K562 (cell line): ENCODE measurements at regions not wholly inside any gene's neighbourhood (a gene's known extent, or its start where the extent isn't known, plus 50 kb on each side); places are given as distances from the start of the nearest gene placed in this dataset.

Experiments
- ATAC-seq: fragments of 200-7000 bp; cut with Tn5 transposase; 3 replicates; pipeline ENCODE4 v1.9.1; 2020; ENCODE audit warnings: moderate library complexity
- BruUV-seq: library from RNA; stranded (reverse); fragments of 400-500 nt; replicated peaks from 2 replicates; lab custom pipeline; 2021; lab: Mats Ljungman, UMichigan
- CTCF ChIA-PET: fragments of 300-600 bp; formaldehyde crosslinking; extraction: SDS; loops from one replicate; lab custom pipeline; 2021; ENCODE audit warnings: low intra/inter-chr PET ratio; lab: Yijun Ruan, JAX
- POLR2A ChIA-PET: fragments of 300-600, 350-650 bp; sonication (Branson Sonifier 250); formaldehyde crosslinking; extraction: SDS; loops from one replicate; lab custom pipeline; 2021; ENCODE audit warnings: antibody characterized with exemption, inconsistent platforms; lab: Yijun Ruan, JAX
- DNase-seq, 4 experiments: peaks; one replicate each; pipeline versions ENCODE4 v3.0.0 to v3.0.0-alpha.2; 2011 to 2018; ENCODE audit warnings: low spot score in 3 of 4, mixed read lengths in 3 of 4; ENCODE audit errors: extremely low read depth in 1 of 4
- FAIRE-seq: peaks from 2 replicates; lab custom pipeline; 2011; peaks lifted over from hg19 to GRCh38; lab: Jason Lieb, UNC
- H2AFZ ChIP-seq: 2 replicates; pipeline ENCODE4 v1.6.0; 2011; ENCODE audit warnings: low read depth, low read length, control low read depth, inconsistent platforms
- H3K27ac ChIP-seq: fragments of 200-600 bp; 3 replicates; pipeline ENCODE4 v1.8.0; 2011; ENCODE audit warnings: low read depth, mild to moderate bottlenecking, control low read depth, inconsistent platforms, low read length, moderate library complexity, mixed read lengths; ENCODE audit errors: extremely low read depth
- H3K27me3 ChIP-seq, 2 experiments: fragments of 300-600 bp in 1 of 2; 2 replicates in 1 of 2; 3 replicates in 1 of 2; pipeline versions ENCODE4 v1.6.0 to v1.8.0; 2011; ENCODE audit warnings: inconsistent platforms in 2 of 2, low read length in 2 of 2, mild to moderate bottlenecking in 1 of 2, mixed read lengths in 1 of 2, moderate library complexity in 1 of 2; ENCODE audit not compliant: control insufficient read depth in 2 of 2, insufficient read depth in 2 of 2
- H3K36me3 ChIP-seq: fragments of 300-600 bp; 3 replicates; pipeline ENCODE4 v1.8.0; 2011; ENCODE audit warnings: mild to moderate bottlenecking, low read length, inconsistent platforms; ENCODE audit not compliant: control insufficient read depth, insufficient read depth
- H3K4me1 ChIP-seq, 2 experiments: fragments of 200-600 bp in 1 of 2; replicated peaks in 1 of 2; 2 replicates in 1 of 2; 3 replicates in 1 of 2; pipeline versions ENCODE4 v1.5.1 to v1.8.0; 2011; ENCODE audit warnings: inconsistent platforms in 2 of 2, low read length in 2 of 2, mild to moderate bottlenecking in 1 of 2, mixed read lengths in 1 of 2, moderate library complexity in 1 of 2; ENCODE audit not compliant: control insufficient read depth in 2 of 2, insufficient read depth in 2 of 2
- H3K4me2 ChIP-seq: 2 replicates; pipeline ENCODE4 v1.6.1; 2011; ENCODE audit warnings: low read length, control low read depth, inconsistent platforms, mixed read lengths; ENCODE audit not compliant: insufficient read depth
- H3K4me3 ChIP-seq: fragments of 200-600 bp; sonication (generic), shearing (Covaris generic); 2 replicates; pipeline ENCODE4 v1.5.1; 2016; ENCODE audit warnings: control low read depth, inconsistent platforms
- H3K79me2 ChIP-seq: fragments of 200-600 bp; 3 replicates; pipeline ENCODE4 v1.8.0; 2011; ENCODE audit warnings: low read length, inconsistent platforms; ENCODE audit not compliant: control insufficient read depth, insufficient read depth
- H3K9ac ChIP-seq, 2 experiments: 2 replicates each; pipeline versions ENCODE4 v1.6.0 to v1.6.1; 2011; ENCODE audit warnings: low read depth in 2 of 2, low read length in 2 of 2, control low read depth in 1 of 2, inconsistent platforms in 1 of 2, mild to moderate bottlenecking in 1 of 2, mixed read lengths in 1 of 2; ENCODE audit not compliant: insufficient read depth in 1 of 2
- H3K9me1 ChIP-seq: one replicate; pipeline ENCODE4 v1.6.0; 2011; ENCODE audit warnings: inconsistent platforms, mild to moderate bottlenecking, low read length, moderate library complexity; ENCODE audit not compliant: control insufficient read depth, insufficient read depth
- H3K9me3 ChIP-seq: replicated peaks from 2 replicates; pipeline ENCODE4 v1.5.1; 2011; ENCODE audit warnings: low read depth, low read length, inconsistent platforms; ENCODE audit not compliant: control insufficient read depth, insufficient read depth
- H4K20me1 ChIP-seq: replicated peaks from 2 replicates; pipeline ENCODE4 v1.6.1; 2011; ENCODE audit warnings: low read length, inconsistent platforms, mixed read lengths; ENCODE audit not compliant: control insufficient read depth, insufficient read depth
- BCOR ChIP-seq: fragments of 450-650 bp; IDR thresholded peaks from 2 replicates; pipeline ENCODE4 v1.6.1; 2016
- ETS2 ChIP-seq: IDR thresholded peaks from 2 replicates; pipeline ENCODE4 v1.6.1; 2016; ENCODE audit warnings: borderline replicate concordance, missing genetic modification characterization, mild to moderate bottlenecking, moderate library complexity, missing compliant biosample characterization; ENCODE audit not compliant: poor library complexity, severe bottlenecking
- HDAC3 ChIP-seq: fragments of 450-650 bp; IDR thresholded peaks from 2 replicates; pipeline ENCODE4 v1.6.1; 2018; ENCODE audit warnings: borderline replicate concordance, mild to moderate bottlenecking, moderate library complexity; ENCODE audit not compliant: partially characterized antibody
- MCM2 ChIP-seq: fragments of 450-650 bp; IDR thresholded peaks from 2 replicates; pipeline ENCODE4 v1.6.1; 2017; ENCODE audit warnings: low read depth, mild to moderate bottlenecking
- ZFX ChIP-seq: sonication (generic); formaldehyde crosslinking; IDR thresholded peaks from 2 replicates; pipeline ENCODE4 v1.8.0; 2022; ENCODE audit warnings: mild to moderate bottlenecking, missing genetic modification reagents, moderate library complexity
- ZNF224 ChIP-seq: sonication (generic); formaldehyde crosslinking; IDR thresholded peaks from 2 replicates; pipeline ENCODE4 v1.8.0; 2022; ENCODE audit warnings: mild to moderate bottlenecking, missing genetic modification reagents
- WGBS: fragments of 100-300 bp; shearing (Covaris generic); methylation state at CpG from one replicate; pipeline ENCODE4 v1.1.6; 2016; ENCODE audit warnings: low coverage, mixed read lengths; ENCODE audit not compliant: insufficient coverage; ENCODE audit errors: missing lambda C conversion rate; 5-methylcytosine and 5-hydroxymethylcytosine counted together
- in situ Hi-C: fragments of 300-500 bp; cut with MboI; formaldehyde crosslinking; loops from 4 replicates; pipeline ENCODE4 v1.15.0; 2018; ENCODE audit warnings: inconsistent platforms, mixed read lengths
- intact Hi-C: fragments of 100-400 bp; cut with micrococcal nuclease; formaldehyde crosslinking; loops from 2 replicates; pipeline ENCODE4 v1.14.2; 2022
- TF ChIP-seq, protein P1 (sequence below), 2 experiments: fragments of 150-350 bp in 1 of 2; IDR thresholded peaks; 2 replicates each; pipeline ENCODE4 v1.6.1; 2012 to 2016; ENCODE audit warnings: low read depth in 2 of 2, low read length in 2 of 2, mild to moderate bottlenecking in 1 of 2, moderate library complexity in 1 of 2

DNA sequence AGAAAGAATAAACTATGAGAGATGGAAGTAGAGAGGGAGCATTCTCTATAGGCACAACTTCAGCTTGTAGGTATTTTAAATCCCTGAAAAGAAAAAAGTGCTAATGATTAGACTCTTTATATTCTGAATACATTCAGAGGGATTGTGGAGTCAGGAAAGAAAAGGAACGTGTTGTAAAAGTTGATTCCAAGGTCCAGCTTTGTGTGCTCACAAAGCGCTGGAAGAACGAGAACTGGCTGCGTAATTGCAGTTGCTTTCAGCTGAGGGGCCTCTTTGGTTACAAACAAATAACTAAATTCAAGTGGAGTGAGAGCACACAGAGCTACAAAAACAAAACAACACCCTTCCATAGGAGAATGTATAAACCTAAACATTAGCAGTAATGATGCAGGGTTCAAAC is 1040.4 kb upstream of the WWC1 start:
- H3K9me1 ChIP-seq: no peaks in the 10 kb centered on the region
- POLR2A ChIA-PET: interaction anchor here (0.5 kb wide), 1 partner anchor 285 kb away, joined by 3 read pairs; no protein-coding TSS in a partner anchor
- no peaks in the 10 kb centered on the region for H4K20me1 ChIP-seq
- intact Hi-C loops (no loop called here), in situ Hi-C loops (no loop called here)
- no peak overlapping the region for H3K9ac ChIP-seq
- TF ChIP-seq HDAC3 (no peak), ZNF224 (CRISPR knock-in tag) (no peak), MCM2 (no peak), BCOR (no peak), ETS2 (tag) (no peak), ZFX (no peak)
- TF ChIP-seq, protein P1, sequence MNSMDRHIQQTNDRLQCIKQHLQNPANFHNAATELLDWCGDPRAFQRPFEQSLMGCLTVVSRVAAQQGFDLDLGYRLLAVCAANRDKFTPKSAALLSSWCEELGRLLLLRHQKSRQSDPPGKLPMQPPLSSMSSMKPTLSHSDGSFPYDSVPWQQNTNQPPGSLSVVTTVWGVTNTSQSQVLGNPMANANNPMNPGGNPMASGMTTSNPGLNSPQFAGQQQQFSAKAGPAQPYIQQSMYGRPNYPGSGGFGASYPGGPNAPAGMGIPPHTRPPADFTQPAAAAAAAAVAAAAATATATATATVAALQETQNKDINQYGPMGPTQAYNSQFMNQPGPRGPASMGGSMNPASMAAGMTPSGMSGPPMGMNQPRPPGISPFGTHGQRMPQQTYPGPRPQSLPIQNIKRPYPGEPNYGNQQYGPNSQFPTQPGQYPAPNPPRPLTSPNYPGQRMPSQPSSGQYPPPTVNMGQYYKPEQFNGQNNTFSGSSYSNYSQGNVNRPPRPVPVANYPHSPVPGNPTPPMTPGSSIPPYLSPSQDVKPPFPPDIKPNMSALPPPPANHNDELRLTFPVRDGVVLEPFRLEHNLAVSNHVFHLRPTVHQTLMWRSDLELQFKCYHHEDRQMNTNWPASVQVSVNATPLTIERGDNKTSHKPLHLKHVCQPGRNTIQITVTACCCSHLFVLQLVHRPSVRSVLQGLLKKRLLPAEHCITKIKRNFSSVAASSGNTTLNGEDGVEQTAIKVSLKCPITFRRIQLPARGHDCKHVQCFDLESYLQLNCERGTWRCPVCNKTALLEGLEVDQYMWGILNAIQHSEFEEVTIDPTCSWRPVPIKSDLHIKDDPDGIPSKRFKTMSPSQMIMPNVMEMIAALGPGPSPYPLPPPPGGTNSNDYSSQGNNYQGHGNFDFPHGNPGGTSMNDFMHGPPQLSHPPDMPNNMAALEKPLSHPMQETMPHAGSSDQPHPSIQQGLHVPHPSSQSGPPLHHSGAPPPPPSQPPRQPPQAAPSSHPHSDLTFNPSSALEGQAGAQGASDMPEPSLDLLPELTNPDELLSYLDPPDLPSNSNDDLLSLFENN (IDR thresholded peaks at IDR 0.05; ENCODE audit: low read depth in 2 of 2, low read length in 2 of 2): no peak
- H2AFZ ChIP-seq: no peak overlapping the region
- no peak overlapping the region for H3K4me3 ChIP-seq
- no peaks in the 10 kb centered on the region for H3K27me3 ChIP-seq
- WGBS: 0% methylated on average over 4 of the region's 4 CpGs
- H3K27ac ChIP-seq: no peak overlapping the region
- H3K79me2 ChIP-seq: no peaks in the 10 kb centered on the region
- no peak for ATAC-seq
- no TSS peak for BruUV-seq
- H3K4me1 ChIP-seq: no peaks in the 10 kb centered on the region
- DNase-seq: no peak
- no peak for FAIRE-seq
- no peaks in the 10 kb centered on the region for H3K36me3 ChIP-seq
- H3K4me2 ChIP-seq: no peak overlapping the region
- H3K9me3 ChIP-seq: no peaks in the 10 kb centered on the region
- CTCF ChIA-PET: no interaction called here
